ENCODE measurements at regions not wholly inside any gene's neighbourhood (a gene's known extent, or its start where the extent isn't known, plus 50 kb on each side); places are given as distances from the start of the nearest gene placed in this dataset.

DNA sequence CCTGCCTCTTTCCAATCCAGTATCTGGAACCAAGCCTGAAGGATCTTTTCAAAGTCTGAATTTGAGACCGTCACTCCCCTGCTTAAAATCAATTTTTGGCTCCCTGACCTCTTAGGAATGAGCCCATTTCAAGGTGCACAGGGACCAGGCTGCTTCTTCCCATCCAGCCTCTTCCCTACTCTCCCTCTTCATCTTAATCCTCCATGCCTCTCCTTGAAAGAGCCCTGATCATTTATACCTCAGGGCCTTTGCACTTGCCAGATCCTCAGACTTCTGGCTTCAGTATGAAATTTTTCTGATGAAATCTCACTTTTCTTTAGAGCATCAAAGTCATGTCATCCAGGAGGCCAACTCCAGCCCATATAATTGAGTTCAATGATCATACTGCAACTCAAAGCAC is 399.5 kb upstream of the CELF2 start:
- no peak for TF ChIP-seq POLR2A (IDR thresholded peaks at IDR 0.05)
- H3K4me1 ChIP-seq = no peaks in the 10 kb centered on the region
- H3K27ac ChIP-seq = no peak overlapping the region
- no peak for DNase-seq
- no peaks in the 10 kb centered on the region for H3K36me3 ChIP-seq
- H3K27me3 ChIP-seq = no peaks in the 10 kb centered on the region
- no peak overlapping the region for H3K4me3 ChIP-seq
- H3K9me3 ChIP-seq = no peaks in the 10 kb centered on the region

DNA sequence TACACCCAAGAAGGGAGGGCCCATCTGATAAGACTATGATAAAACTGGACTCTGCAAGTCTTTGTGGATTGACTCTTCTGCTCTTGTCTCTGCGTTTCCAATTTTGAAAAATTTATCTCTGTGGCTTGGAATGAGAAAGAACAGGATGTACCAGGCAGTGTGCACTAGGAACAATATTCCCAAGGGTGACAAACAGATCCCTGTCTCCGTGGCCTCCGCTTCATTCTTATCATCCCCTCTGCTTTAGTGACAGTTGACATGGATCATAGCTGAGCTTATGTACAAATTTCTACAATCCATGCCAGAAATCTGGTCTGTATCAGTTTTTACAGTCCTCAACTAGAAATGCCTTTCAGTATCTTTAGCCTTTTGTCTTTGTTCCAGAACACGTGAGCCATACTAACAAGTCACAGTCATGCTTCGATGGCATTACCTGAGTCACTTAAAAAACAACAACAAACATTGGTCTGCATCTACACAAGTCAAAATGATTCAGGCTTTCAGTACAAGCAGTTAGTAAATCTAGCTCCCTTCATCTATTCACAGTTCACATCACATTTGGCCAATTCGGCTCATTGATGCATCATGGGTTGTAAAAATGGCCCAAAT is 393.6 kb upstream of the CELF2 start:
- TF ChIP-seq, protein P1, sequence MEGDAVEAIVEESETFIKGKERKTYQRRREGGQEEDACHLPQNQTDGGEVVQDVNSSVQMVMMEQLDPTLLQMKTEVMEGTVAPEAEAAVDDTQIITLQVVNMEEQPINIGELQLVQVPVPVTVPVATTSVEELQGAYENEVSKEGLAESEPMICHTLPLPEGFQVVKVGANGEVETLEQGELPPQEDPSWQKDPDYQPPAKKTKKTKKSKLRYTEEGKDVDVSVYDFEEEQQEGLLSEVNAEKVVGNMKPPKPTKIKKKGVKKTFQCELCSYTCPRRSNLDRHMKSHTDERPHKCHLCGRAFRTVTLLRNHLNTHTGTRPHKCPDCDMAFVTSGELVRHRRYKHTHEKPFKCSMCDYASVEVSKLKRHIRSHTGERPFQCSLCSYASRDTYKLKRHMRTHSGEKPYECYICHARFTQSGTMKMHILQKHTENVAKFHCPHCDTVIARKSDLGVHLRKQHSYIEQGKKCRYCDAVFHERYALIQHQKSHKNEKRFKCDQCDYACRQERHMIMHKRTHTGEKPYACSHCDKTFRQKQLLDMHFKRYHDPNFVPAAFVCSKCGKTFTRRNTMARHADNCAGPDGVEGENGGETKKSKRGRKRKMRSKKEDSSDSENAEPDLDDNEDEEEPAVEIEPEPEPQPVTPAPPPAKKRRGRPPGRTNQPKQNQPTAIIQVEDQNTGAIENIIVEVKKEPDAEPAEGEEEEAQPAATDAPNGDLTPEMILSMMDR (IDR thresholded peaks at IDR 0.05) = no peak
- TF ChIP-seq POLR2A (IDR thresholded peaks at IDR 0.05) = no peak
- H3K4me3 ChIP-seq = no peak overlapping the region
- no peaks in the 10 kb centered on the region for H3K36me3 ChIP-seq
- DNase-seq = no peak
- no peaks in the 10 kb centered on the region for H3K4me1 ChIP-seq
- H3K9me3 ChIP-seq = no peaks in the 10 kb centered on the region
- H3K27ac ChIP-seq = no peak overlapping the region
- no peaks in the 10 kb centered on the region for H3K27me3 ChIP-seq

DNA sequence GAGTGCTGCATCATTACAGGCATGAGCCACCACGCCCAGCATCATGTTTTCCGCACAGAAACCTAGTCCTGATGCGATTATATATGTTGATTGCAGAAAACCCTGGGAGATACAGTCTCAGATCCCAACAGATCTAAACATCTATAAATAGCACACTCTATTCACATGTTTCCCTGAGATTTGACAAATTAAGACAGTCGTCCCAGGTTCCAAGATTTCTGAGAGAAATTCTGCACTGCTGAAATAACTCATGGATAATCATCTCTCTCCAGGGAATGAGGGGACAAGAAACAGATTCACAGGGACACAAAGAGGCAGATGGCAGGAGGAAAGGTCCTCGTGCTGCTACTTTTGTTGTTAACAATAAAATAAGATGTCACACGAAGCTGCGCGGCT is 393.1 kb upstream of the CELF2 start:
- Histone ChIP-seq H3K36me3 (no peaks in the 10 kb centered on the region), H3K27me3 (no peaks in the 10 kb centered on the region), H3K4me3 (no peak overlapping the region), H3K9me3 (no peaks in the 10 kb centered on the region), H3K4me1 (no peaks in the 10 kb centered on the region), H3K27ac (no peak overlapping the region)
- TF ChIP-seq, protein P1 (IDR thresholded peaks at IDR 0.05) = no peak
- TF ChIP-seq POLR2A (IDR thresholded peaks at IDR 0.05) = no peak
- DNase-seq = no peak

DNA sequence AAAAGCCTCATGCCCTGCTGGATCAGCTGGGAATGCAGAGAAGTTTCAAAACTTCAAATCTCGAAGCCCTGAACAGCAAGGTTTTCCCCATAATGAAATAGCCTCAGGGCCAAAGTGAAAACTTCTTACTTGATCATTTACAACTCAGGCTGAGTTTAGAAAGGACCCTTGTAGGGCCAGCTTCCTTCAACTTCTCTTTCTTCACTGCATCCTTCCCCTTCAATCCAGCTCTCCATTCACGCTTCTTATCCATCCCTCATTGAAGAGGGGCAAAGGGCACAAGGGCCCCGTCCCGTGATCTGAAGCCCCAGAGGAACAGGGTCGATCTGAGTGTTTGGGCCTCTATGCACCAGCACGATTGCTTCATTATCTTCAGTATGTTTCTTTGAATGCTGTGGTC is 392.2 kb upstream of the CELF2 start:
- TF ChIP-seq, protein P1 (IDR thresholded peaks at IDR 0.05) = no peak
- TF ChIP-seq POLR2A (IDR thresholded peaks at IDR 0.05) = no peak
- no peak for DNase-seq
- Histone ChIP-seq H3K4me3 (no peak overlapping the region), H3K4me1 (no peaks in the 10 kb centered on the region), H3K27me3 (no peaks in the 10 kb centered on the region), H3K27ac (no peak overlapping the region), H3K9me3 (no peaks in the 10 kb centered on the region), H3K36me3 (no peaks in the 10 kb centered on the region)

DNA sequence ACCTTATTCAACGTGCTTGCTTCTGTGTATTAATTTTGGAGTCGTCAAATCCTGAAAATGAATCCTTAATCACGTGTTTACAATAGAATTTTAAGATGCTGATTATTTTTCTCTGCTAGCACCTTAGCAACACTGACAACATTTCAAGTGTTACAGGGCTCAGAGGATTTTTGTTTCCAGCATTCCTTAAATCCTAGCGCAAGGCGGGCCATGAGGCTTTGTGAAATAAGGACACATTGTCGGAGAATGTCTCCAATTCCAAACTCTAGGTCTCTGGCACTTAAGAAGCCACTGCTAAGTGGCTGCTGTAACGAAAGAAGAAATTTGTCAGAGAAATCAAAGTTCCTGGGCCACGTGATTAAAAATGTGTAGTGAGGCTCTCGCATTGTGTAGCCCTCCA is 390.9 kb upstream of the CELF2 start:
- H3K4me3 ChIP-seq = no peak overlapping the region
- no peak overlapping the region for H3K27ac ChIP-seq
- H3K4me1 ChIP-seq = no peaks in the 10 kb centered on the region
- H3K9me3 ChIP-seq = no peaks in the 10 kb centered on the region
- H3K27me3 ChIP-seq = no peaks in the 10 kb centered on the region
- TF ChIP-seq, protein P1 (IDR thresholded peaks at IDR 0.05) = no peak
- TF ChIP-seq POLR2A (IDR thresholded peaks at IDR 0.05) = no peak
- DNase-seq = no peak
- no peaks in the 10 kb centered on the region for H3K36me3 ChIP-seq

DNA sequence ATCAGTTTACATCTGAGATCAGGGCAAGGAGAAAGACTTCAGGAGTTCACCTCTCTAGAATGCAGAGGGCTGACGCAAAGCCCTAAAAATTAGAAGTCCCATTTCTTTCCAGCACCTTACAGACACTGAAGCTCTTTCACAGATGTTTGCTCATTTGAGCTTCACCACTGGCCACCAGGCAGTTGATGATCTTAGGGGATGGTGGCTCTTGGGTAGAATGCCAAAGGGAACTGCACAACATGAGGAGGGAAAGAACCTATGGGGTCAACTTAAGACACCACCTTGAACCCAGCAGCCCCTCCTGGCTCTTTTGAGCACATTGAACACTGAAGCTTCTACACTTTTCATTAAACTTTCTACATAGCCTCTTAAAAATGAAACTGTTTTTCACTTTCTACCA is 390.3 kb upstream of the CELF2 start:
- Histone ChIP-seq H3K36me3 (no peaks in the 10 kb centered on the region), H3K9me3 (no peaks in the 10 kb centered on the region), H3K27ac (no peak overlapping the region)

More for the DNA sequence above, 390.3 kb upstream of the CELF2 start:
- H3K4me1 ChIP-seq = no peaks in the 10 kb centered on the region
- no peak for DNase-seq
- H3K27me3 ChIP-seq = no peaks in the 10 kb centered on the region
- no peak overlapping the region for H3K4me3 ChIP-seq
- TF ChIP-seq, protein P1 (IDR thresholded peaks at IDR 0.05) = no peak
- TF ChIP-seq POLR2A (IDR thresholded peaks at IDR 0.05) = no peak
